Right renal cortex interstitium (tissue), 3 donors: ENCODE measurements at regions not wholly inside any gene's neighbourhood (a gene's known extent, or its start where the extent isn't known, plus 50 kb on each side); places are given as distances from the start of the nearest gene placed in this dataset.

Experiments used
- DNase-seq, 3 donors: peaks; one replicate each; pipeline ENCODE4 v3.0.0-alpha.2; 2013; ENCODE audit warnings: low read depth in 3 of 3, low spot score in 2 of 3

DNA sequence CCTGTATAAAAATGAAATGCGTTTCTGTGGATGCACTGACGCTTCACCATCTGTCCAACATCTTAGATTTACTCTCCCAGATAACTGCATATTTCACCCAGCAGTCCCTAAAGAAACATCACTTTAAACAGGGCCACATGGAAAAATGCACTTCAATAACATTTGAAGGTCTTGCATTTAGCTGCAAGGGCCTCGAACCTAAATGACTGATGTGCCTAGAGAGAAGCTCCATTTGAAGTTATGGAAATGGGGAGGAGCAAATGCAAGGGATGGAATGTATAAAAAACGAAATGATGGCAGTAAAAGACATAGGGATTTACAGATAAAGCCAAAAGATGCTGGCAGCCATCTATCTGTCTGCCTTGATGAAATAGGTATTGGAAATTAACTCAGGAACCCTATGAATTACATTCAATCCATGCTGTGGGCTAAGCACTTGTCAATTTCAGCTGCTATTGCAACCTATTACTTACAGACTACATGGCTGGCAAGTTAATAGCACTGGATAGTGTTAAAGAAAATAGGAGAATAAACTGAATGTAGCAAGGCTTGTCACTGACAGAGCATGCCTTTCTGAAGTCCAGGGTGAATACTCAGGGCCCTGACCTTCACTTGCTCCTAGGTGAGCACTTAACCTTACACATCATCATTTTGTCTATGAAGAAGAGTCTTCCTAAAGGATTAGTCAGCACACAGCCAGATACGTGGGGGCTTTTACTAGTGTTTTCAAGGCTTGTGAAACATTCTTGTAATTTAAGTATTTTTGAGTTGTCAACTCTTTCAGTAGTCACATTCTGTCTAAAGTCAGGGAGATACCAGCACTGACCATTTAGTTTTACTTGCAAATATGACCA, 963.4 kb downstream of the PCDH17 start:
- no peak for DNase-seq

DNA sequence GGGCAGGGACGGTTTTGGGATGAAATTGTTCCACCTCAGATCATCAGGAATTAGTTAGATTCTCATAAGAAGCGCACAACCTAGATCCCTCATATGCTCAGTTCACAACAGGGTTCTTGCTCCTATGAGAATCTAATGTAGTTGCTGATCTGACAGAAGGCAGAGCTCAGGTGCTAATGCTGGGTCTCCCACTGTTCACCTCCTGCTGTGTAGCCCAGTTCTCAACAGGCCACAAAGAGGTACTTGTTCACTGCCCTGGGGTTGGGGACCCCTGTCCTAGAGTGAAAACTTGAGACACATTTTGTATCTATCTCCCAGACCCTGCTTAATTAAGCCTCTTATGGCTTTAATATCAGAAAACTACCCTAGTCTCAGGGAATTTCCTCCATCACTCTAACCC, 966.0 kb downstream of the PCDH17 start:
- DNase-seq = no peak

DNA sequence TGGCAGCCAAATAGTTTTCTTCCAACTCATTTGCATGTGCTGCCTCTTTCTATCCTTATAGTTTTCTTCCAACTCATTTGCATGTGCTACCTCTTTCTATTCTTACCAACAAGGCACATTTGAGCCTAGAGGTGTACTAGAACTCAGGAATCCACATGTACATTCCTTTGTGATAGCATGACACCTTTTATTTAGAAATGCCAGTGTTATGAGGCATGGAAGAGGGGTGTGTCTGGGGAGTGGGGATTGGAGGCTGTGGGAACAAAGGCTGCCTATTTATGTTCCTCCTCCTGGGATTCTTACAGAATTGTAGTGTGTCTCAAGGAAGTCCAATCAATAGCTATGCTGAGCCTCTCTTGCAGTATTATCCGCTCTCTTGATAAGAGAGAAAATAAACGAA, 966.7 kb downstream of the PCDH17 start:
- DNase-seq = no peak

DNA sequence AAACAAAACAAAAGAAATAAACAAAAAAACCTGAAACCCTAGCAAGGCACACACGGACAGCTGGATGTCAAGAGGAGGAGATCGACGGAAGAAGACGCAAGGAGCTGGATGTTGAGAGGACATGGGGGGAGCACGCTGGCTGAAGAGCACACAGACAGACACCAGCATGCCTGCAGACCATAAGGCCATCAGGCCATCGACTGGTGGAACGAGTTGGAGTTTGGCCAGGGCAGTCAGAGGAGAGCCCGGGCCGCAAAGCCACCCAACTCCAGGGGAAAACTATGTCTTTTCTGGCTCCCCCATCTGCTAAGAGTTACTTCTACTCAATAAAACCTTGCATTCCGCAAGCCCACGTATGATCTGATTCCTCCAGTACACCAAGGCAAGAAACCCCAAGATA, 979.6 kb downstream of the PCDH17 start:
- no peak for DNase-seq

DNA sequence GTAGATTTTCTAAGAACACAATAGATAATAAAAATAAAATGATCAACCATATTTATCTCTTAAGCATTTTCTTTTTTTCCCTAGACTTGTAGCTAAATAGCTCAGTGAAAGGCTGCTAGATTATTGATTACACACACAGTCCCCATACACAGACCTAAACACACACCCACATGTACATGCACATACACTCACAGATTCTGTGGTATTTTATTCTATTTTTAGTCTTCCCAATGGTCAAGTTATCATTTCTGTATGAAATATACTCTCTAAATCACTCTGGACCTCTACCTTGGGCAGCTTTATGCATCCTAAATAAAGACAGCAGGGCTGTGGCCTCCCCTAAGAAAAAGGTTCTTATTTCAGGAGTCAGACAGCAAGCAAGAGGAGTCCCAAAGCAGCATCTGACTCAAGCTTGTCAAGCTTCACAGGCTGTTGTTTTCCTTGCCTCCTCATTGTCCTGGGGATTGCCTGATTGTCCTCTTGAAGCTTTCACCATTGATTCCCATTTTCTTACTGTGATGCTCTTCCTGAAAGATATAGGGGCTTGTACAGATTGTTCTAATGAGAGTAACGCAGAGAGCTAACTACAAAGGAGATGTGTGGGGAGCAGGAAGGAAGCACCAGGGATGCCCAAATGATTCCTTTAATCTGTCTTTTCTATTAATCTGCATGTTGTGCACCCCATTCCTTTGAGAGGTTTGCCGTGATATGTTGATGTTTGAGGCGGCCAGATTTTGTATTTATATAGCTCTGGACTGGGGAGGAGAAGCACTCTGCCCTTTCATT, 986.5 kb downstream of the PCDH17 start:
- DNase-seq = no peak

DNA sequence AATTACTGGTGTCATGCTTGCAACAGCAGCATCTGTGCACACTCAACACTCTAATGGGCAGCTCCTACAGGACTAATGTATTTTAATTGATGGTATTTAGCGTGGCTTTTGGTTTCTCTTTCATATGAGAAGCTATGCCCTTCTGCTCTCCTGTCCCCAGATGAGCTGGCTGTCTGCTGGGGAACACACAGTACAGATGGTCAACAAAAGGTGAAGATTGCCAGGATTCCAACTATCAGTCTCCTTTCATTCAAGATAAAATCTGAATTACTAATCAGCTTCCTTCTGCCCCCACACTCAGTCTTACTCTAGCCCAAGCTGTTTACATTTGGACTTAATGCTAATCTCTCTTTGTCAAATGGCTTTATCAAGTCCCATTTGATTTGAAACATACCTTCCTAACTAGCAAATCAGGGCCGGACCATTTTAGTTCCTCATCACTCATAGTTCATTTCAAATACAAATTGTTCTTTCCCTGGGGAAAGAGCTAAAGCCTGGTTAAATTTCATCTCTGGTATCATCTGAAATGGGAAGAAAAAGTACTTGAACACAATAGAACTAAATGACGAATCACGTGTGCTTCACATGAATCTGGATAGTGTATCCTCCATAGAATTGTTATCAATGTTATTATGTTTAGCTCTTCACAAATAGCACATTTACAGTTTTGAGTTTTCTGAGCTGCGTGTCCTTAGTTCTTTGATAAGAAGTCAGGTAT, 988.0 kb downstream of the PCDH17 start:
- DNase-seq = no peak

DNA sequence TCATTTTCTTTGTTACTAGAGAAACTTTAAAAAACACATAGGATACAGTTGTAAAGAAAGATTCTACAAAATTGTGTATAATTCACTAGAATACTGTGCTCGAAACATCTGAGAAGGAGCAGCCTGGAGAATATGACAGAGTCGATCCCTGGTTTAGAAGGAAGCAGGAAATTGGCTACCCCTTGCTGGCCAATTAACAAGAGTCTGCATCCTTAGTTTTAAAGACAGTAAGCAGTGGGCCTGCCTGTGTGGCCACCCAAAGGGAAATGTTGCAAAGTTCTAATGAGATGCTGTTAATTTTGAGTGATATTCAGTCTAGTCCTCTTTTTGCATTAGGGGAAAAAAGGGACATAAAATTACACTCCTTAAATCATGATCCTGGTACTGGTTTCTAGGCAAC, 988.6 kb downstream of the PCDH17 start:
- DNase-seq = no peak

DNA sequence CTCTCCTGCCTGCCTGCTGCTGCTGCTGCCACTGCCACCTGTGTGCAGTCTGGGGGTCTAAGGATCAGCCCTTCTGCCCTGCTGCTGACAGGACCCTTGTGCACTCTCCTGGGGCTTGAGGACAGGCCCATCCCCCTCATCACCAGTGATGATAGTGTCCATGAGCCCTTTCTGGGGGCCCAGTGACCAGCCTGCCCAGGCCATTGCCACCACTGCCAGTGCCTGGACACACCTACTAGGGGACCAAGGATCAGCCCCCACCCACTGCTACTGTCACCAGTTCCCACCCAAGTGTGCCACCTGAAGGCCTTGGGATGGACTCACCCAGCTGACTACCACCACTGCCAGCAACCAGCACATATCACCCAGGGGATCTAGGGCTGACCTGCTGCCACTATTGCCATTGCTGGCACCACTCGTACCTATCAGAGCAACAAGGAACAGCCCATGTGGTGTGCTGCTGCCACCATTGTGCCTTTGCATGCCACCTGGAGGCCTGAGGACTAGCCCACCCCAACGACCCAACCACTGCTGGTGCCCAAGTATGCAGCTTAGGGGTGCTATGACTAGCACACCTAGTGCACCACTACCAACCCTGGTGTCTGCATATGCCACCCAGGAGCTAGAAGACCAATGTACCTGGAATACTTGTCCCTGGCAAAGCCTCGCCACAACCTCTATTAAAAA, 994.3 kb downstream of the PCDH17 start:
- DNase-seq = no peak

DNA sequence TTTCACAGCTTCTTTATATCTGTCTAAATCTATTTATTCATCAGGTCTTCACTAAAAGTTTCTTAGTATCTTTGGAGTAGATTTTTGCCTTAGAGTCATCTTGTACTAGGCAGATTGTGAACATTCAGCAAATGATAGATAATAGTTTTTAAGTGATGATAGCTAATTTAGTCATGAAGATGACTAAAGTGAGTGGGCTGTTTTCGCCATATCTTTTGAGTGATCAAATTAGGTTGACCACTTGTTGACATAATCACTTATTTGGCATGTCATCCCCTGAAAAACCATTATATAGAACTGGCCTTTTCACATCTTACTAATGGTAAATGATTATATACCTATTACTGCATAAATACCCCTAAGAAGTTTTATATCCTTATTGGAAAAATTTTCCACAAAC, 999.2 kb downstream of the PCDH17 start:
- DNase-seq = no peak

DNA sequence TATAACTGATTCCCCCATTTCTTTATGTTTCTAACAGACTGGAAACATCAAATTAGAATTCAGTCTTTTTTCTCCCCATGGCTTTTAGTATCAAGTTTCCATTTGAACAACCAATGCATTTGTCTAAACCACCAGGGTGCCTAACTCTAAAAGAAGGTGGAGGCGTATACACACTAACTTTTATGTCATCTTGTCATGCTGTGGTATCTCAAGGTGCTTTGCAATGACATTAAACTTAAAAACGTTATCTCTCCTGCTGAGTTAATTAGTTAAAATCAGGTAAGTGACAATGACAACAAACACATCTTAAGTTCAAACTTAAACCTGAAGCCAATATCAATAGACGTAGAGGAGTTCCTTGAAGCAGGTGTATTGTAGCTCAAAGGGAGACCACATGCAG, 1001.7 kb downstream of the PCDH17 start:
- no peak for DNase-seq

DNA sequence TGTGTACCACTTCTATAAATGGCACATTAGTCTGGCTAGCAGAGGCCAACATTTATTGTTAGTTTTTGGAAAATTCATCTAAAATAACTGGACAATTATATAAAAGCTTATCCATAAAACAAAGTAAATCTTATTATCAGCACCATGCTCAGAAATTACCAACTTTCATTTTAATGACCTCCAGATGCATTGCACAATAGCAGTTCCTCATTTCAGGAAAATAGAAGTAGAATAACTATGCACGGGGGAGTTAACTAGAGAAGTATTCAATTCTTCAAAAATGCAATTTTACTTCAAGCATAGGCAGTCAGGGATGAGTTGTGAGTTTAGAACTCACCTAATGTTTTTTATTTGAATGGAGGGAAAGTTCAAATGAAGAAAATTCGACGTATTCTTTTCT, 1023.5 kb downstream of the PCDH17 start:
- no peak for DNase-seq

DNA sequence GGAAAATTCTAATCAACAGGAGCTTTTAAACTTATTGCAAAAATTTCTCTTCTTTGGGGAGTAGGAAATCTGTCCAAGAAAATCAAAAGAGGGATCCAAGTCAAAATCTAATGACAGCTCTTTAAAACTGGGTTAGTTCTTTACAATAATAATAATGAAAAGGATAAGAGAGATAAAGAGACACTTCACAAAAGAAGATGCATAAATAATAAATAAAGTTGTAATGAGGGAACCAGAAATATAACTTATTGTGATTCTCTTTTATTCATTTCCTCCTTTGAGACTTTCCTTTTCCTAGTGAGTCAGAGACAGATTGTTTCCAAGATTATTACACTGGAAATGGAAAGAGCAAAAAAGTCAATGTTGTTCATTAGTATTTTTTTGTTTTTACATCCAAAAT, 1029.3 kb downstream of the PCDH17 start:
- no peak for DNase-seq

DNA sequence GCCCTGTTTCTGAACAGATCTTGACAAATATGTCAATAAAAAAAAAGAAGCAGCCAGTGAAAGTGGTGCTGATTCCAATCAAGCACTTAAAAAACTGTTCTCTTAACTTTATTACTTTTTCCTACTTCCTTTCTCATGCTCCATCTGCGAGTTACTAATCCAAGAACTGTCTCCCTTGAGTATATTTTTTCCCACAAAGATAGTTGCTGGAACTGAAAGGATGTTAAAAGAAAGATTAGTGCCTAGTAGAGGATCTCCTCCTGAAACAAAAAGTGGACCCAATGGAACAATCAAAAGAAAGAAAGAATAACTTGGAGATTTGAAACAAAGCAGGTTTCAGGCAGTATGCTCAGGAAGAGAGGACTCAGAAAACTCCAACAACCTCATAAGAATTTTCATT, 1034.8 kb downstream of the PCDH17 start:
- no peak for DNase-seq

DNA sequence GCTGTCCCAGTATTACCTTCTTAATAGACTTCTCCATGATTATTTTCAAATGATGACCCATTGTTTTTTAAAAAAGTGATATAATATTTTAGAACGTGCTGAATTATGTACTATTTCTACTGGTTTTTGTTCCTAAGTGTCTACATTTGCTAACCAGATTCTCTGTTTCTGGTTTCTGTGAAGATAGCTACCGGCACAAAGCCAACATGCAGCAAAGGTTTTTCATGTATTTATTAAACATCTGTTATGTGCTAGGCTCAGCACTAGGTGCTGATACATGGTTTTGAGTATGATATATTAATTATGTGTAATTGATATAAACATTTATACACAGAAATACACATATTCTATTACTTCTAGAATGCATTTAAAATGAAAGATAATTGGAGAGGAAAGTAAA, 1035.6 kb downstream of the PCDH17 start:
- no peak for DNase-seq

DNA sequence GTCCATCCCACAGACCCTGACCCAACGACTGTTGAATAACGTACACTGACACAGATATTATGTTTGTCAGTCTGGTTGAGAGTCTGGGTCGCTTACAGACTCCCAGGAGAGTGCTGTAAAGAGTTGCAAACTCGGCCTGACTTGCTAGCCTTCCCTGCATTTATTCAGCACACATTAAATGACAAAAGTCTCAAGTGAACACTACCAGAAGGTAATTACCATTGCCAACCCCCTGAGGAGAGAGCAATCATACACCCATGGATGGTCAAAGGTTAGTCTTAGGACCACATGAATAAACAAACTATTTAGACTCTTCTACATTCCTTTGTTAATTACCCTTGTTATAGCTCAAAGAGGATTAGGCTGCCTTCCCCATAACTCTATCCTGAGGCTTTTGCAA, 1048.6 kb downstream of the PCDH17 start:
- DNase-seq = no peak

DNA sequence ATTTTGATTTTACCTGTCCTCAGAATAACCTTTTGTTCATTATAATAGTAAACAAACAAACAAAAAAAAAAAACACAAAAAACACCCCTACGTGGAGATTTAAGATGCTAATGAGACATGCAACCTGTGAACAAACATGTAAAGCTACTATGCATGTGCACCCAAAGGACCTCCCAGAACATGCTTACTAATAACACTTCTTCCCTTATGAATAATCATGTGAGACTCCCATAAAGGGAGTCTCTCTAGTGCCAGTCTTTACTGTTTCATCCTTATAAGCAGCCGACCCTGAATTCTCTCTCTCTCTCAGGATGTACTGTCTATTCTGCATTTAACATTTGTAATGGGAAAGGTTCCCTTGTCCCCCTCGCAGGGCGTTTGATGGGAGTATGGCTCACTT, 1051.1 kb downstream of the PCDH17 start:
- no peak for DNase-seq

DNA sequence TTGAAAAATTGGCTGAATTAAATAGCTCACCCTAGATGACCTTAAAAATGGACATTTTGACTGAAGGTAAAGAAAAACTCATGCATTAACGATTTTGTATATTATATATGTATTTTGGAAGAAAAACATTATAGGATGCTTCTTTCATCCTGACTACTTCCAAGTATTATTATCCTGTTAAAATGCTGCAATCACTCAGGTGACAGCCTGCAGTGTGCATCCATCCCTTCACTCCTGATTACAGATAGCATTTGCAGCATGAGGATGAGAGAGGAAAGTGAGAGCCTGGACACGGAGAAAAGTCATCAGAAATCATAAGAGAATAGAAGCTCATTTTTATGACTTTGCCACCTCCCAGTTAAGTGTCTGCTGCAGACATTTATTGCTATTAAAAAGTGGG, 1055.6 kb downstream of the PCDH17 start:
- no peak for DNase-seq

DNA sequence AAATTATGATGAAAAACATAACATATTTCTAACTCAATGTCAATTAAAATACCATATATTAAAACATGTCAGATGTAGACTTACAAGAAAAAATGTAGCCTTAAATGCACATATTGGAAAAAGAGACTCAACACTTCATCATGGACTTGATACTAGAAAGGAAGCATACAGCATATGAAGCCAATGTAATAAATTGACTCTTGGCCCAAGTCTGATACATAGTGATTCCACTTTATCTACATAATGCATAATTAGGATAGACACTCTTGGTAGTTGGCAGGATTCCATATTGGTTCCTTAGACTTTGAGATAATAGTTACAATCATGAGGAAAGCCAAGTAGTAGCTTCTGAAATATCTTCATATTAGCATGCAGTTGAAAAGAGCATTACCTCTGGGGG, 1067.0 kb downstream of the PCDH17 start:
- no peak for DNase-seq

DNA sequence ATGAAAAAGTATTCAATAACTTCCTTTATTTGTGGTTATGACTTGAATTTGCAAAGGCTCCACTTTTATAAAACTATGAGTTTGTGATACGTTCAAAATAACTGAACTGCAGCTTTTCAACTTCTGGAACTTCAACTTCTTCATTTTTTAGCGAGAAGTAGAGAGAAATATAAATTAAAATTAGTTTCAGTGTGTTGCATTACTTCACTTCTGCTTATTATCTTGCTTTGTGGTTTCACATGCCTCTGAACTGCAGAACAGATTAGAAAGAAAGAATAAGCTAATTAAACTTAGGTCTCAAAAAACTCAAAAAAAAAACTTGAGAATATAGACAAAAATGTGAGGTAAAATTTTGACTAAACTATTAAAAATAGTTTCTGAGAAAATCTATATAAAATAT, 1073.4 kb downstream of the PCDH17 start:
- no peak for DNase-seq

DNA sequence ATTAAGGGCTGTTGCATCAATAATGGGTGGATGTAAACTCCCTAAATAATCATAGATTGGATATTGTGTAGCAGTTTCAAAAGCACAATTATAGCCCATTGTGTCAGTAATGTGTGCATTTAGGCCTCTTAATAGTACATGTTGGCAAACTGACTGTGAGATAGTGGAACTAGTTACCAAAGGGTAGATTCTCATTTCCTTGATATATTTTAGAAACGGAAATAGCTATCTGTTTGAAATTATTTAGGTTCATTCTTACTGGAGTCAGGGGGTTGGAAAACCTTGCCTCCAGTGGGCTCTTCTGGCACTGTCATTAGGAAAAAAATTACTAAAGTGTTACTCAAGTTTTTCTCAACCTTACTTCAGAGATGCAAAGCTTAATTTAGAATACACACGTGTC, 1074.9 kb downstream of the PCDH17 start:
- no peak for DNase-seq

DNA sequence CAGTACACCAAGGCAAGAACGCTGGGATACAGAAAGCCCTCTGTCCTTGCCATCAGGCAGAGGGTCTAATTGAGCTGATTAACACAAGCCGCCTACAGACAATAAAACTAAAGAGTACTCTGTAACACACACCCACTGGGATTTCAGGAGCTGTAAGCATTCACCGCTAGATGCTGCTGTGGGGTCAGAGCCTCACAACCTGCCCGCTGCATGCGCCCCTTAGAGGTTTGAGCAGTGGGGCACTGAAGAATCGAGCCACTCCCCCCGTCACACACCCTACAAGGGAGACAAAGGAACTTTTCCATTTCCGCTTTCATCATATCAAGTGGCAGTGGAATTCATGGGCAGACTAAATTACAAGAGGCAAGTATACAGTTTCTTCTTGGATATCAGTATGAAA, 1080.6 kb downstream of the PCDH17 start:
- DNase-seq = peak in 1 of 3 donors; percentile 5
